Lower leg skin (tissue), 3 donors: ENCODE measurements at regions not wholly inside any gene's neighbourhood (a gene's known extent, or its start where the extent isn't known, plus 50 kb on each side); places are given as distances from the start of the nearest gene placed in this dataset.

Source experiments
- CTCF ChIP-seq, 3 donors: fragments of 450-650 bp; IDR thresholded peaks; one replicate each; pipeline ENCODE4 v1.5.1; 2016; ENCODE audit warnings: antibody characterized with exemption in 3 of 3, mild to moderate bottlenecking in 3 of 3, moderate library complexity in 2 of 3
- POLR2A ChIP-seq, 2 donors: fragments of 450-650 bp; IDR thresholded peaks; one replicate each; pipeline ENCODE4 v1.6.1; 2016 to 2017; ENCODE audit warnings: antibody characterized with exemption in 2 of 2, mild to moderate bottlenecking in 1 of 2, moderate library complexity in 1 of 2

- no peak for TF ChIP-seq CTCF (IDR thresholded peaks at IDR 0.05)
- TF ChIP-seq POLR2A (IDR thresholded peaks at IDR 0.05), result no peak
Measured at GRCh38 chr2:14779252-14779651, 146.7 kb downstream of the LRATD1 start.
